Trophoblast cell (in vitro differentiated cells and primary cell): ENCODE measurements at regions not wholly inside any gene's neighbourhood (a gene's known extent, or its start where the extent isn't known, plus 50 kb on each side); places are given as distances from the start of the nearest gene placed in this dataset.

Experiments
- DNase-seq, 2 donors: peaks; one replicate each; pipeline ENCODE4 v3.0.0-alpha.2; 2016
- H2AFZ ChIP-seq: 2 replicates; pipeline ENCODE4 v1.6.1; 2013; ENCODE audit warnings: low read length, moderate library complexity, mild to moderate bottlenecking; ENCODE audit not compliant: insufficient read depth, poor library complexity
- H2AK5ac ChIP-seq: 2 replicates; pipeline ENCODE4 v1.6.1; 2013; ENCODE audit warnings: mild to moderate bottlenecking, low read length
- H2BK120ac ChIP-seq: 2 replicates; pipeline ENCODE4 v1.6.1; 2013; ENCODE audit warnings: low read length, mild to moderate bottlenecking, moderate library complexity; ENCODE audit not compliant: insufficient read depth, poor library complexity
- H2BK12ac ChIP-seq: 2 replicates; pipeline ENCODE4 v1.6.1; 2013; ENCODE audit warnings: mild to moderate bottlenecking, low read length, moderate library complexity
- H2BK5ac ChIP-seq: 2 replicates; pipeline ENCODE4 v1.6.1; 2013; ENCODE audit warnings: low read length, low read depth, moderate library complexity, mild to moderate bottlenecking; ENCODE audit not compliant: poor library complexity
- H3K14ac ChIP-seq: 2 replicates; pipeline ENCODE4 v1.6.1; 2013; ENCODE audit warnings: mild to moderate bottlenecking, low read length
- H3K18ac ChIP-seq: 2 replicates; pipeline ENCODE4 v1.6.1; 2013; ENCODE audit warnings: mild to moderate bottlenecking, low read length
- H3K23ac ChIP-seq: 2 replicates; pipeline ENCODE4 v1.6.1; 2013; ENCODE audit warnings: low read length
- H3K27ac ChIP-seq: 2 replicates; pipeline ENCODE4 v1.5.1; 2013; ENCODE audit warnings: low read depth, mild to moderate bottlenecking, inconsistent platforms, low read length, moderate library complexity
- H3K27me3 ChIP-seq: 2 replicates; pipeline ENCODE4 v1.6.1; 2013; ENCODE audit warnings: inconsistent platforms, mild to moderate bottlenecking, low read length, moderate library complexity; ENCODE audit not compliant: insufficient read depth
- H3K36me3 ChIP-seq, 2 experiments: 1 replicate in 1 of 2; 2 replicates in 1 of 2; pipeline ENCODE4 v1.6.1; 2013; ENCODE audit warnings: low read length in 2 of 2, mild to moderate bottlenecking in 2 of 2, moderate library complexity in 1 of 2; ENCODE audit not compliant: insufficient read depth in 2 of 2, control insufficient read depth in 1 of 2
- H3K4ac ChIP-seq: 2 replicates; pipeline ENCODE4 v1.6.1; 2013; ENCODE audit warnings: low read depth, mild to moderate bottlenecking, low read length, moderate library complexity
- H3K4me1 ChIP-seq, 2 experiments: 1 replicate in 1 of 2; 2 replicates in 1 of 2; pipeline ENCODE4 v1.6.1; 2013; ENCODE audit warnings: low read length in 2 of 2, mild to moderate bottlenecking in 2 of 2, moderate library complexity in 1 of 2; ENCODE audit not compliant: insufficient read depth in 2 of 2, control insufficient read depth in 1 of 2
- H3K4me2 ChIP-seq: 2 replicates; pipeline ENCODE4 v1.6.1; 2013; ENCODE audit warnings: inconsistent platforms, mild to moderate bottlenecking, low read length, moderate library complexity
- H3K4me3 ChIP-seq: 2 replicates; pipeline ENCODE4 v1.5.1; 2013; ENCODE audit warnings: mild to moderate bottlenecking, low read depth, low read length, inconsistent platforms
- H3K79me1 ChIP-seq: one replicate; pipeline ENCODE4 v1.6.1; 2013; ENCODE audit warnings: low read length
- H3K79me2 ChIP-seq: 2 replicates; pipeline ENCODE4 v1.6.1; 2013; ENCODE audit warnings: low read length, mild to moderate bottlenecking; ENCODE audit not compliant: control insufficient read depth, insufficient read depth, poor library complexity
- H3K9ac ChIP-seq: 2 replicates; pipeline ENCODE4 v1.6.1; 2013; ENCODE audit warnings: mild to moderate bottlenecking, low read length
- H3K9me3 ChIP-seq: 2 replicates; pipeline ENCODE4 v1.6.1; 2013; ENCODE audit warnings: low read depth, mild to moderate bottlenecking, control low read depth, inconsistent platforms, low read length; ENCODE audit not compliant: insufficient read depth
- H4K12ac ChIP-seq: 2 replicates; pipeline ENCODE4 v1.6.1; 2013; ENCODE audit warnings: low read depth, mild to moderate bottlenecking, low read length, moderate library complexity
- H4K8ac ChIP-seq: 2 replicates; pipeline ENCODE4 v1.6.1; 2013; ENCODE audit warnings: low read depth, mild to moderate bottlenecking, low read length, moderate library complexity
- H4K91ac ChIP-seq: one replicate; pipeline ENCODE4 v1.6.1; 2013; ENCODE audit warnings: low read depth, mild to moderate bottlenecking, low read length, moderate library complexity
- WGBS: extraction: QIAGEN DNeasy Blood & Tissue Kit; methylation state at CpG from one replicate; pipeline ENCODE4 v1.1.7; 2013; ENCODE audit warnings: missing lambda C conversion rate; ENCODE audit not compliant: insufficient read length, insufficient coverage; ENCODE audit errors: extremely low coverage; 5-methylcytosine and 5-hydroxymethylcytosine counted together

DNA sequence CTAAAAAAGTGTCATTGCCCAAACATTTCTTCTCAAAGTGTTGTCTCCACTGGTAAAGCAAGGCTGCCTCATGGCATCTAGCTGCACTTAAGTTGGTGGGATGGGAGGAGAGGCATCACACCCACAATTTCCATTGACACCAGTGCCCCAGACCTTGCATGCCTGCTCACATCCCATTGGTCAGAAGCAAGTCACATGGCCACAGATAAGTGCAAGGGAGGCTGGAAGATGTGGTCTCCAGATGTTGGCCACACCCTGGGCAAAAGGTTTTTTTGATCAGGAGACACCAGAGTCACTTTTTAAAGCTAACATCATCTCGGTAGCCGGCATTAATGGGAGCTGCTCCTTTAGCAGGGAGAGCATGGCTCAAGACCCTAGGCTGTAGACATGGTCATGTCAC, 157.1 kb upstream of the CST7 start:
- H3K18ac ChIP-seq, result no peak overlapping the region
- no peak overlapping the region for H2AFZ ChIP-seq
- H3K4me1 ChIP-seq, result no peaks in the 10 kb centered on the region
- H3K79me2 ChIP-seq, result no peaks in the 10 kb centered on the region
- H3K4me2 ChIP-seq, result no peak overlapping the region
- H2AK5ac ChIP-seq, result no peak overlapping the region
- no peak overlapping the region for H4K91ac ChIP-seq
- no peaks in the 10 kb centered on the region for H3K79me1 ChIP-seq
- no peak overlapping the region for H4K12ac ChIP-seq
- DNase-seq, result no peak
- H2BK120ac ChIP-seq, result no peak overlapping the region
- peak overlapping the region; percentile 50 for H3K23ac ChIP-seq
- no peaks in the 10 kb centered on the region for H3K27me3 ChIP-seq
- H2BK12ac ChIP-seq, result no peak overlapping the region
- H3K4ac ChIP-seq, result no peak overlapping the region
- H3K9ac ChIP-seq, result no peak overlapping the region
- H3K9me3 ChIP-seq, result peaks cover 2% of the 10 kb centered on the region
- no CpG with 5 or more reads among the region's 2 CpGs for WGBS
- no peak overlapping the region for H4K8ac ChIP-seq
- H2BK5ac ChIP-seq, result no peak overlapping the region
- H3K36me3 ChIP-seq, result no peaks in the 10 kb centered on the region
- no peak overlapping the region for H3K27ac ChIP-seq
- no peak overlapping the region for H3K14ac ChIP-seq
- H3K4me3 ChIP-seq, result no peak overlapping the region

DNA sequence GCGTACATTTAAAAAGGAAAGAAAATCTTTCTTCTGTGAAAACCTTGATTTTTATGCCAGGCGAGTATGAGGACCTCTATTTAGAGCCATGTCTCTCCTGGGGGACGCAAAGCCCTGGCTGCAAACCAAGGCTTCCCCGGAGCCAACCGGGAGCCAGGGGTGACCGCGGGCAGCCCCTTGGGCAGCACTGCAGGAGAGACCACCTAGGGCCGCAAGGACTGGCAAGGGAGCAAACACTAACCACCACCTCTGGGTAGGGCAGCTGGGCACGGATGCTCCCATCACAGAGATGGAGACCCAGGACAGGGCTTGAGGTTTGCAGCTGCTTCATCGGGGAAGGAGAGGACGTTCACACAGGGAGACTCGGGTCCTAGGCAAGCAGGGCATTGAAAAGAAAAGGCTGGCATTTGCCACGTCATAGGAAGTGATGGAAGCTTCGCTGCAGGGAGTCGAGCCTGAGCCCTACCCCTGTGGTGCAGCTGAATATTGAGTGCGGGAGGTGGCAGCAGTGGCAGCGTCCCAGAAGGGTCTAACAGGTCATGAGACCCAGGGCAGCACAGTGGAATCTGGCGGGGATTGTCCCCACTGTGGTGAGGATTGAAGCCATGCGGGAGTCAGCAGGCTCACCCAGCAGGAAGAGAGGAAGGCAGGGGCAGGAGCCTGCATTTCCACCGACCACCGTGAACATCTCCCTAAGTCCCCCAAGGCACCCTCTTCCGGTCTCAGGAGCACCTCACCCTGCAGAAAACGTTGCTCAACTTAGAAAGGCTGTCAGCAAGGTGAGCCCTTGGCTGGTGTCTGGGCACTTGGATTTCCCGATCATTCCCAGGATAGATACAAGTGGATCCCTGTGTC, 156.2 kb upstream of the CST7 start:
- Histone ChIP-seq H4K91ac (no peak overlapping the region), H4K12ac (no peak overlapping the region), H2BK12ac (no peak overlapping the region), H2AK5ac (no peak overlapping the region), H3K79me2 (no peaks in the 10 kb centered on the region), H3K36me3 (no peaks in the 10 kb centered on the region), H3K23ac (no peak overlapping the region), H3K27ac (no peak overlapping the region), H2BK120ac (no peak overlapping the region), H3K9me3 (peaks cover 2% of the 10 kb centered on the region), H3K4me1 (no peaks in the 10 kb centered on the region), H3K4me3 (no peak overlapping the region), H3K4ac (no peak overlapping the region), H3K4me2 (no peak overlapping the region), H3K79me1 (no peaks in the 10 kb centered on the region), H3K18ac (no peak overlapping the region), H2BK5ac (no peak overlapping the region), H3K14ac (no peak overlapping the region), H2AFZ (no peak overlapping the region), H4K8ac (no peak overlapping the region), H3K9ac (no peak overlapping the region), H3K27me3 (no peaks in the 10 kb centered on the region)
- WGBS, result no CpG with 5 or more reads among the region's 24 CpGs
- no peak for DNase-seq

DNA sequence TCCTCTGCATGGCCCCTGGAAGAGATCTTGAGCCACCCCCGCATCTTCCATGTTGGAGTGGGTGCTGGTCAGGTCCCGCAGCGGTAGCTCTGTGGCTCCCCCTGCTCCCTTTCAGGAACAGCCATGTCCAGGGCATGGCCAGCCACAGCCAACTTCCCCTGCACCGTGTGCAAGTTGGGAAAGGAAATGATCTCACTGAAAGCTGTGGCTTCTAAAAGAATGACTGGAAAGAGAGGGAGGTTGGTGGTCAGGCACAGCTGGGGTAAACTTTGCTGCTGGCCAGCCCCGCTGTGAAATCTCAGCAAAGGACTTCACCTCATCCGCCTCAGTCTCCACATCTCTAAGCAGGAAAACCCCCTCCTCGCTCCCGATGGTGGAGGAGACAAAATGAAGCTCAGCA, 153.6 kb upstream of the CST7 start:
- H3K79me1 ChIP-seq, result no peaks in the 10 kb centered on the region
- peaks cover 4% of the 10 kb centered on the region for H3K9me3 ChIP-seq
- no peak overlapping the region for H3K4me2 ChIP-seq
- H3K27me3 ChIP-seq, result no peaks in the 10 kb centered on the region
- H4K12ac ChIP-seq, result no peak overlapping the region
- H2BK12ac ChIP-seq, result no peak overlapping the region
- no peak overlapping the region for H3K4me3 ChIP-seq
- no peak overlapping the region for H3K14ac ChIP-seq
- WGBS, result no CpG with 5 or more reads among the region's 8 CpGs
- H4K8ac ChIP-seq, result no peak overlapping the region
- H3K4me1 ChIP-seq, result no peaks in the 10 kb centered on the region
- no peak overlapping the region for H2AFZ ChIP-seq
- no peak overlapping the region for H2BK5ac ChIP-seq
- no peak for DNase-seq
- no peak overlapping the region for H4K91ac ChIP-seq
- H2AK5ac ChIP-seq, result no peak overlapping the region
- H3K4ac ChIP-seq, result no peak overlapping the region
- H3K79me2 ChIP-seq, result no peaks in the 10 kb centered on the region
- no peak overlapping the region for H2BK120ac ChIP-seq
- no peak overlapping the region for H3K18ac ChIP-seq
- H3K36me3 ChIP-seq, result no peaks in the 10 kb centered on the region
- H3K9ac ChIP-seq, result no peak overlapping the region
- no peak overlapping the region for H3K23ac ChIP-seq
- no peak overlapping the region for H3K27ac ChIP-seq

DNA sequence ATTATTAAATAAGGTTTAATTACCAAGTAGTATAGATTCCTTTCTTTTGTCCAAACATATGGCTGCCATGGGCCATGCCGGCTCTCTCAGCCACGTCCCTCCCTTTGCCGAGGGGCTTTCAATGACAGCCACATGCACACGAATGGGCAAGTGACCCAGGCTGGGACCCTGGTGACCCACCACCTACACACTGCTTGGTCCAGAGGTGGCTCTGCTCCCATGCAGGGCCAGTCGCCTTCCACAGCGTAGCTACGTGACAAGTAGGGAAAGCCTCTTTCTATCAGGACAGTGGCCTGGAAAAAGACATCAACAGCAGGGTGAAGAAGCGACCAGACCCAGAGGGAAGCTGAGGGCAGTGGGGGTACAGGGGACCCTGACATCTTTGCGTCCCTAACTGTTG, 152.8 kb upstream of the CST7 start:
- no peaks in the 10 kb centered on the region for H3K36me3 ChIP-seq
- H3K79me1 ChIP-seq, result no peaks in the 10 kb centered on the region
- no peak overlapping the region for H4K91ac ChIP-seq
- no peak overlapping the region for H2AK5ac ChIP-seq
- H2BK12ac ChIP-seq, result no peak overlapping the region
- no peak overlapping the region for H3K27ac ChIP-seq
- H4K8ac ChIP-seq, result no peak overlapping the region
- no peaks in the 10 kb centered on the region for H3K4me1 ChIP-seq
- H3K27me3 ChIP-seq, result no peaks in the 10 kb centered on the region
- H3K4me3 ChIP-seq, result no peak overlapping the region
- no peak overlapping the region for H3K14ac ChIP-seq
- H2BK120ac ChIP-seq, result no peak overlapping the region
- no peak overlapping the region for H2AFZ ChIP-seq
- no peak overlapping the region for H3K18ac ChIP-seq
- no peak overlapping the region for H3K4ac ChIP-seq
- peaks cover 4% of the 10 kb centered on the region for H3K9me3 ChIP-seq
- no peak overlapping the region for H4K12ac ChIP-seq
- H2BK5ac ChIP-seq, result no peak overlapping the region
- WGBS, result no CpG with 5 or more reads among the region's 9 CpGs
- no peaks in the 10 kb centered on the region for H3K79me2 ChIP-seq
- no peak for DNase-seq
- H3K9ac ChIP-seq, result no peak overlapping the region
- H3K23ac ChIP-seq, result no peak overlapping the region
- no peak overlapping the region for H3K4me2 ChIP-seq
